ENCODE measurements at regions not wholly inside any gene's neighbourhood (a gene's known extent, or its start where the extent isn't known, plus 50 kb on each side); places are given as distances from the start of the nearest gene placed in this dataset.

DNA sequence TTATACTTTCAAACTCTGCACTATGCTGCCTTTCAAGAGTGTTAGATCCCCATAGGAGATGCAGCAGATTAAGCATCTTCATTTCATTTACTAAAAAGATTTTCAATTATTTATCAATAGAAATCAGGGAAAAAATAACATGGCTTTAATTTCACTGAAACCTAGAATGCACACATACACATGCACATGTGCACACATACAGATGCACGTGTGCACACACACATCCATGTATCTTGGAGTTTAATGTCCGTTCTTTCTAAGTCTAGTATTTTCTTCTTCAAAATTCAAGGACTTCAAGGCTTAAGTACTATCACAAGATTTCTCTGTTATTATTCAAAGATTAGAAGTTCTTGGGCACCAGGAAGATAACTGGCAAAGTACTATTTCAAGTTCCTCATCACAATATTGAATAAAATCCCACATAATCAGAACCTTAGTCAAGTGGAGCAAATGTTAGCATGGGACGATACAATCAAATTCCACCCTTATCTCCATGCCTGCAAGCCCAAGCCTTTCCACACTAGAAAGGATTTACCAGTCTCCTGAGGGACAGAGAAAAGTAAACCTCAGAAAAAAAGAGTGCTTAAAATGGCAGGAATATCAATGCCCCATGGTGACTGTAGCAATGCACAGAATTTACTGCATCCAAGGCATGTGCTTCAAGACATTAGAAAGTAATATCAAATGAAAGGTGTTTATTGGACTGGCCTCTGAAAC lies 494.4 kb downstream of the XPNPEP1 start:
- H3K9me3 ChIP-seq (ENCODE audit: low read length) = no peaks in the 10 kb centered on the region
- no peaks in the 10 kb centered on the region for H3K79me2 ChIP-seq (ENCODE audit: low read length)
- H3K4me2 ChIP-seq (ENCODE audit: low read length) = peak overlapping the region; percentile 72
- ATAC-seq (no peak), DNase-seq (no peak)
- ChIA-PET POLR2A (ENCODE audit: unreplicated experiment) (no interaction called here), CTCF (no interaction called here)
- intact Hi-C loops (cut with micrococcal nuclease) = loop anchor here (5.0 kb wide), 1 partner anchor 517 kb away; no protein-coding TSS in a partner anchor
- H3K4me3 ChIP-seq (ENCODE audit: low read length) = no peak overlapping the region
- no peak overlapping the region for H3K9ac ChIP-seq (ENCODE audit: low read length)
- TF ChIP-seq, protein P1, sequence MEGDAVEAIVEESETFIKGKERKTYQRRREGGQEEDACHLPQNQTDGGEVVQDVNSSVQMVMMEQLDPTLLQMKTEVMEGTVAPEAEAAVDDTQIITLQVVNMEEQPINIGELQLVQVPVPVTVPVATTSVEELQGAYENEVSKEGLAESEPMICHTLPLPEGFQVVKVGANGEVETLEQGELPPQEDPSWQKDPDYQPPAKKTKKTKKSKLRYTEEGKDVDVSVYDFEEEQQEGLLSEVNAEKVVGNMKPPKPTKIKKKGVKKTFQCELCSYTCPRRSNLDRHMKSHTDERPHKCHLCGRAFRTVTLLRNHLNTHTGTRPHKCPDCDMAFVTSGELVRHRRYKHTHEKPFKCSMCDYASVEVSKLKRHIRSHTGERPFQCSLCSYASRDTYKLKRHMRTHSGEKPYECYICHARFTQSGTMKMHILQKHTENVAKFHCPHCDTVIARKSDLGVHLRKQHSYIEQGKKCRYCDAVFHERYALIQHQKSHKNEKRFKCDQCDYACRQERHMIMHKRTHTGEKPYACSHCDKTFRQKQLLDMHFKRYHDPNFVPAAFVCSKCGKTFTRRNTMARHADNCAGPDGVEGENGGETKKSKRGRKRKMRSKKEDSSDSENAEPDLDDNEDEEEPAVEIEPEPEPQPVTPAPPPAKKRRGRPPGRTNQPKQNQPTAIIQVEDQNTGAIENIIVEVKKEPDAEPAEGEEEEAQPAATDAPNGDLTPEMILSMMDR (conservative IDR thresholded peaks at IDR 0.05; ENCODE audit: low read depth, low read length) = no peak
- TF ChIP-seq EZH2 (IDR thresholded peaks at IDR 0.05; ENCODE audit: low read length, unreplicated experiment) (no peak), EZH2phosphoT487 (IDR thresholded peaks at IDR 0.05; ENCODE audit: borderline replicate concordance, low read length) (no peak)
- H3K27me3 ChIP-seq (ENCODE audit: low read length) = no peaks in the 10 kb centered on the region
- no peaks in the 10 kb centered on the region for H4K20me1 ChIP-seq (ENCODE audit: low read length)
- H3K4me1 ChIP-seq (ENCODE audit: insufficient read depth, low read length) = peaks cover 41% of the 10 kb centered on the region
- H3K27ac ChIP-seq (ENCODE audit: low read length) = peak overlapping the region; percentile 99
- BruUV-seq (replicated peaks) = no TSS peak
- H3K36me3 ChIP-seq (ENCODE audit: low read depth, low read length) = no peaks in the 10 kb centered on the region
- peak overlapping the region; percentile 26; the same call in 1 of the 2 replicates for H2AFZ ChIP-seq (ENCODE audit: low read length)
- no peaks in the 10 kb centered on the region for H3K9me2 ChIP-seq (replicated peaks; ENCODE audit: low read length)
- H3F3A ChIP-seq (ENCODE audit: low read length, unreplicated experiment) = no peaks in the 10 kb centered on the region

DNA sequence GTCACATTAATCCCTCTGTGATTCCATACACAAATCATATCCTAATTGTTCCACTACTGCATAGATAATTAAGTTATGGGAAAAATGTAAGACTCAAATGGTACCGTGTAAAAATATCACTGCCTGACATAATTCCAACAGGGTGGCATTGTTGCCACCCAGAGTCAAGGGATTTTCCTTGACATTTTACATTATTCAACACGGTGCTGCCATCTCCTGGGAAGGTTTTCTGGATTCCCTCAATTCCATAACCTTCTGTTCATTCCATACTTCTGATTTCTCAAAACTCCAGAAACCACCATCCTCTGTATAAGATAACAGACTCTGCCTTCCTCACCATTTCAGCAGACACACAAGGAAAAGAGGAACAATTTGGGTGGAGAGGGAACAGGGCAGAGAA lies 495.9 kb downstream of the XPNPEP1 start:
- H2AFZ ChIP-seq (ENCODE audit: low read length) = no peak overlapping the region
- TF ChIP-seq, protein P1 (conservative IDR thresholded peaks at IDR 0.05; ENCODE audit: low read depth, low read length) = peak; percentile 58
- TF ChIP-seq EZH2 (IDR thresholded peaks at IDR 0.05; ENCODE audit: low read length, unreplicated experiment) (no peak), EZH2phosphoT487 (IDR thresholded peaks at IDR 0.05; ENCODE audit: borderline replicate concordance, low read length) (no peak)
- H3K4me2 ChIP-seq (ENCODE audit: low read length) = no peak overlapping the region
- H4K20me1 ChIP-seq (ENCODE audit: low read length) = no peaks in the 10 kb centered on the region
- DNase-seq (peak; percentile 57), ATAC-seq (0 out of 2 replicates have a peak, but pooled peaks have one; percentile 18)
- no peaks in the 10 kb centered on the region for H3F3A ChIP-seq (ENCODE audit: low read length, unreplicated experiment)
- CTCF ChIA-PET = no interaction called here
- no peaks in the 10 kb centered on the region for H3K9me2 ChIP-seq (replicated peaks; ENCODE audit: low read length)
- H3K36me3 ChIP-seq (ENCODE audit: low read depth, low read length) = no peaks in the 10 kb centered on the region
- POLR2A ChIA-PET (ENCODE audit: unreplicated experiment) = no interaction called here
- no peak overlapping the region for H3K27ac ChIP-seq (ENCODE audit: low read length)
- no peaks in the 10 kb centered on the region for H3K9me3 ChIP-seq (ENCODE audit: low read length)
- no peak overlapping the region for H3K4me3 ChIP-seq (ENCODE audit: low read length)
- no peaks in the 10 kb centered on the region for H3K79me2 ChIP-seq (ENCODE audit: low read length)
- peaks cover 41% of the 10 kb centered on the region for H3K4me1 ChIP-seq (ENCODE audit: insufficient read depth, low read length)
- no TSS peak for BruUV-seq (replicated peaks)
- no peak overlapping the region for H3K9ac ChIP-seq (ENCODE audit: low read length)
- H3K27me3 ChIP-seq (ENCODE audit: low read length) = no peaks in the 10 kb centered on the region
- intact Hi-C loops (cut with micrococcal nuclease) = loop anchor here (1.0 to 5.0 kb wide), 2 partner anchors 515 to 636 kb away; no protein-coding TSS in a partner anchor

DNA sequence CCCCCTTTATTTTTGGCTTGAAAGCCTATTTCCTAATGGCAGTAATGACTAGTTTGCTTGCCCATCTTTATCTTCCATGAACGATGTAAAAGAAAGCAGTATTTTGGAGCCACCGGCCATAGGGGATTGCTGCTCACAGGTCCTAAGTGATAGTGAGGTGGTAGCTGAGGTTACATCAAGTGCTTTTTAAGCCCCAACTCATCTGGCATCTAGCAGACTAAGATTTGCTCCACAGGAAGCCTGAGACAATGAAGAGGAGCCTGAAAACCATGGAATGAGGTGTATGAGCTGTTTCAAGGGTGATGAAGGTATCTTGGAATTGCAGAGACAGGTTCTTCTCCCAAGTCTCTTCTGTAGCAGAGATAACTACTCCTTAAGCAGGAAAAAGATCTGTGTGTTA lies 496.3 kb downstream of the XPNPEP1 start:
- Histone ChIP-seq H3K4me1 (ENCODE audit: insufficient read depth, low read length) (peaks cover 41% of the 10 kb centered on the region), H3F3A (ENCODE audit: low read length, unreplicated experiment) (no peaks in the 10 kb centered on the region), H2AFZ (ENCODE audit: low read length) (no peak overlapping the region), H3K36me3 (ENCODE audit: low read depth, low read length) (no peaks in the 10 kb centered on the region), H3K9me2 (replicated peaks; ENCODE audit: low read length) (no peaks in the 10 kb centered on the region), H3K79me2 (ENCODE audit: low read length) (no peaks in the 10 kb centered on the region), H3K4me2 (ENCODE audit: low read length) (no peak overlapping the region), H3K27ac (ENCODE audit: low read length) (no peak overlapping the region), H3K9ac (ENCODE audit: low read length) (no peak overlapping the region), H3K27me3 (ENCODE audit: low read length) (no peaks in the 10 kb centered on the region), H4K20me1 (ENCODE audit: low read length) (no peaks in the 10 kb centered on the region), H3K9me3 (ENCODE audit: low read length) (no peaks in the 10 kb centered on the region), H3K4me3 (ENCODE audit: low read length) (no peak overlapping the region)
- ChIA-PET CTCF (no interaction called here), POLR2A (ENCODE audit: unreplicated experiment) (no interaction called here)
- BruUV-seq (replicated peaks) = no TSS peak
- intact Hi-C loops (cut with micrococcal nuclease) = loop anchor here (1.0 to 5.0 kb wide), 2 partner anchors 515 to 636 kb away; no protein-coding TSS in a partner anchor
- no peak for DNase-seq
- ATAC-seq = no peak
- TF ChIP-seq EZH2phosphoT487 (IDR thresholded peaks at IDR 0.05; ENCODE audit: borderline replicate concordance, low read length) (no peak), EZH2 (IDR thresholded peaks at IDR 0.05; ENCODE audit: low read length, unreplicated experiment) (no peak)
- TF ChIP-seq, protein P1 (conservative IDR thresholded peaks at IDR 0.05; ENCODE audit: low read depth, low read length) = no peak
